HG03469 (cell line): ENCODE measurements at regions not wholly inside any gene's neighbourhood (a gene's known extent, or its start where the extent isn't known, plus 50 kb on each side); places are given as distances from the start of the nearest gene placed in this dataset.
A peak's percentile ranks its signal among the peaks of the same experiment; 100 is the strongest.

ENCODE experiments used
- ATAC-seq: cut with Tn5 transposase; IDR thresholded peaks from one replicate; pipeline ENCODE4 v1.9.1; 2021; ENCODE audit warnings: mild to moderate bottlenecking, moderate library complexity, moderate number of reproducible peaks; ENCODE audit not compliant: unreplicated experiment

GRCh38 chr2:42888321-42889245 lies 96.2 kb upstream of the HAAO start:
- ATAC-seq: no peak

- ATAC-seq: no peak
Observed at GRCh38 chr2:42886921-42887320, 94.5 kb upstream of the HAAO start.

GRCh38 chr2:42882756-42883155 lies 90.4 kb upstream of the HAAO start:
- ATAC-seq: no peak

GRCh38 chr2:42881732-42882131 lies 89.3 kb upstream of the HAAO start:
- ATAC-seq: no peak

- no peak for ATAC-seq
Observed at GRCh38 chr2:42880738-42881690, 88.6 kb upstream of the HAAO start.

GRCh38 chr2:42879913-42880737 lies 87.7 kb upstream of the HAAO start:
- ATAC-seq: no peak

GRCh38 chr2:42879121-42879705 lies 86.8 kb upstream of the HAAO start:
- no peak for ATAC-seq

GRCh38 chr2:42878581-42878980 lies 86.2 kb upstream of the HAAO start:
- ATAC-seq: peak; percentile 64

- ATAC-seq: no peak
Observed at GRCh38 chr2:42877936-42878335, 85.6 kb upstream of the HAAO start.

GRCh38 chr2:42877511-42877910 lies 85.1 kb upstream of the HAAO start:
- no peak for ATAC-seq

- no peak for ATAC-seq
Observed at GRCh38 chr2:42876326-42876751, 84.0 kb upstream of the HAAO start.

GRCh38 chr2:42875880-42876279 lies 83.5 kb upstream of the HAAO start:
- no peak for ATAC-seq

- ATAC-seq: no peak
Observed at GRCh38 chr2:42874949-42875801, 82.8 kb upstream of the HAAO start.

GRCh38 chr2:42872721-42873120 lies 80.3 kb upstream of the HAAO start:
- ATAC-seq: no peak

GRCh38 chr2:42871372-42871771 lies 79.0 kb upstream of the HAAO start:
- no peak for ATAC-seq

- ATAC-seq: no peak
Observed at GRCh38 chr2:42868874-42869273, 76.5 kb upstream of the HAAO start.

- no peak for ATAC-seq
Observed at GRCh38 chr2:42868096-42868495, 75.7 kb upstream of the HAAO start.

- no peak for ATAC-seq
Observed at GRCh38 chr2:42867093-42868065, 75.0 kb upstream of the HAAO start.
